GM19324 (cell line): ENCODE measurements at regions not wholly inside any gene's neighbourhood (a gene's known extent, or its start where the extent isn't known, plus 50 kb on each side); places are given as distances from the start of the nearest gene placed in this dataset.

Experiments
- ATAC-seq: cut with Tn5 transposase; IDR thresholded peaks from one replicate; pipeline ENCODE4 v1.9.1; 2021; ENCODE audit warnings: mild to moderate bottlenecking, moderate library complexity; ENCODE audit not compliant: unreplicated experiment, low FRiP score

DNA sequence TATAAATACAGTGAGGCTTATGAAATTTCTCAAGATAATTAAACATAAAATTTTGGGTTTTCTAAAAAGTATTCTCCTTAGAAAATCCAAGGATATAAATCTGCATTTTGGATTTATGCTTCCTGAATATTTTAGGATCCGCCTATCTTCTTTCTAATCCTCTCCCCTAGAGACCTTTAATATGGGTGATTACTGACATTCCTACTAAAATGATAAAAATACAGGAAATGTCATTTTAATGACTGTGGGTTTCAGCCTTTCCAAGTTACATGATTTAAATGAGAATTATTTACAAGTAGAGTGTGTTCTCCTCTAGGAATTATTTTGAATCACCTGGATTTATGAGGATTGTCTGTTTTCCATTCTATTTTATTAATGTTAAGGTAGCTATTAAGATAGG is 150.4 kb downstream of the C7orf25 start:
- no peak for ATAC-seq

DNA sequence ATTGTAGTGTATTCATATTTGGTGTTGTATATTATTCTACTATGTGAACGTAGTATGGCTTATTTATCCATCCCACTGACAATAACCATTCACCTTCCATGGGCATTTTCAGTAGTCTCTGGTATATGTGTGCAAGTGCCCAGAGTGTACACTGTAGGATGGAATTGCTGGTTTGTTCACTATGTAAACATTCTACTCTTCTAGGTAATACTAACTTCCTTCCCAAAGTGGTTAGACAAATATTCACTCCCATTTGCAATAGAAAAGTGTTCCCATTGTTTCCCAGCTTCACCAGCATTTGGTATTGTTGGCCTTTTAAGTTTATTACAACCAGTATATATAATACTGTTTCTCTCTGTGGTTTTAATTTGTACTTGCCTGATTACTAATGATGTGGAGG is 153.7 kb downstream of the C7orf25 start:
- ATAC-seq = no peak

DNA sequence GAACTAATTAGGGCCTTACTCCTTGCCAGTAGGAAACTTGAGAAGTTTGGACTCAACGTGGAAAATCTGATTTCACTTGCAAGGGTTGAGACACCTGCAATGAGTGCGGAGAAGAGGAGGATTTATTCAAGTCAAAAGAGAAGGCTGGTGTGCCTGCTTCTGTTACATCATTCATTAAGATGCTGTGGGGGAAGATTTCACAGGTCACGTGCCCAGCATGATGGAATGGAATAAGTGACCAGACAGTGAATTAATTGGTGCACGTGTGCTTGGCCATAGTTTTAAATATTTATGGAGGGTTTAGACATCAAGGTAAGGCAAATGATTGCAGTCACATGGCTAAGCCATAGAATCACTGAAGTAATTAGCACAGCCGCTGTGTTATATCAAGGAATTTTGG is 155.0 kb downstream of the C7orf25 start:
- ATAC-seq = no peak

DNA sequence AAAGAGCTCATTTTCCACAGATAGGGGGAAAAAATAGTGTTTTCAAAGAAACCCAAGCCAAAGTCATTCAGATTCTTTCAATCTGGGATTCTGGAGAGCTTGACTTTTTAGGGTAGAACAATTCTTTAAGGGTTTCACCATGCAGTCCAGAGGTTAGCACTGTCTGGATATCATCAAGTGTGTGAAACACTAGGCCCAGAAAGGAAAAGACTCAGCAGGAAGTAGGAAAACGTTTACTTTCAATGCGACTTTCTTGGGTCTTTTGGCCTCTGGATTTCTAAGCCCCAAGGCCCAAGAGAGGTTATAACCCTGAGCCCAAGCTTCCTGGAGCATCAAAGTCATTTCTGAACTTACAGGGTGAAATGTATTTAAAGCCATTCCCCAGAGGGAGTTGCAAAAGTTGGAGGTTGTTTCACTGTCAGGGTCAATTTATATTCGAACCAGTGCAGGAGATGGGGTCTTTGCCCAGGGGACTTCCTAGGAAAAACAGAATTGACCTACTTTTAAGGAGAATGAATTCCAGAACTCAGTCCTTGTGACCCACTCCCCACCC is 158.0 kb downstream of the C7orf25 start:
- no peak for ATAC-seq

DNA sequence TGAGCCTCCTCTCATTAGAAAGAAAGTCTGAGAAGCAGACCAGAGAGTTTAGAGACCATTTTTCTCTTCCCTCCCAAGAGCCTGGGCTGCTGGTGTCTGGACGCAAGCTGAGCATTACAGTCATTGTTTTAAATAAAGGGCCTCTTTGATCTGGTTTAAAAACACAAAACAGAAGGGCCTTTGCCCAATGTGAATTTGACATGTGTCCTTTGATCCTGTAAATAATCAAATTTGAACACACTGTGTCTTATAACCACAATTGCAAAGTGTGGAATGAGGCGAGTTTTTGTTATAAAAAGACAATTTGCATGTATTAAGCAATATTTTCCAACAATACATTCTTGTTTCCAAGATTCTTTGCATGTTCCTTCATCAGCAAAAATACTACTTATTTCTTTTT is 158.5 kb downstream of the C7orf25 start:
- no peak for ATAC-seq

DNA sequence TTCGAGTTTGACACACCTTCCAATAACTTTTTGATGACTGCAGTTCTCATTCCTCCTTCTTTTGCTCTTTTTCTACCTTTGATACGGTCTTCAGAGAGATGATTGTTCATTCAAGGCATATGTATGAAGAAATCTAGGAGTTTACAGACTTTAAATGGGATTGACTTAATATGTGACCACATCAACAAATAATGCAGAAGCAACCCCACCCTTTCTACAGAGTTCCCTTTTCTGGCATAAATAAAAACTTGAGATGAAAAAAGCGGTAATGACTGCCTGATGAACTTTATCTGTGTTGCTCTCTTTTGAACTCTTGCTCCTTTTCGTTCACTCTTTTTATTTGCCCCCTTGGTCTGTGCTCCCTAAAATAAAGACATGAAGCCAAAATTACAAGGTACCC is 161.7 kb downstream of the C7orf25 start:
- no peak for ATAC-seq

DNA sequence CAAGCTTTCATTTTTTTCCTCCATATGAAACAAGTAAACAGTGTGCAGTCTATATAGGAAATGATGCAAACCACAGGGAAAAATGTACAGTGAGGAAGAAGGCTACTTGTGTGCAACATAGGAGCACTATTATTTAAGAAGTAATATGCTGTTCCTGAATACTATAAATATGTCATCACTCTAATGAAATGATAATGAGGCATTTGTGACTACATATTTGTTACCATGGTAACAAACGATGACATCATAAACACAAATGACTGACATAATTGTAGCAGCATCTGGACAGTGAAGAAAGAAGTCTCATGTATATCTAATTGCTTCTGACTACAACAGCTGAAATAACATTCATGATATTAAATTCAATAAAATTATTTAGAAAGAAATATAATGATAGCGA is 164.8 kb downstream of the C7orf25 start:
- no peak for ATAC-seq

DNA sequence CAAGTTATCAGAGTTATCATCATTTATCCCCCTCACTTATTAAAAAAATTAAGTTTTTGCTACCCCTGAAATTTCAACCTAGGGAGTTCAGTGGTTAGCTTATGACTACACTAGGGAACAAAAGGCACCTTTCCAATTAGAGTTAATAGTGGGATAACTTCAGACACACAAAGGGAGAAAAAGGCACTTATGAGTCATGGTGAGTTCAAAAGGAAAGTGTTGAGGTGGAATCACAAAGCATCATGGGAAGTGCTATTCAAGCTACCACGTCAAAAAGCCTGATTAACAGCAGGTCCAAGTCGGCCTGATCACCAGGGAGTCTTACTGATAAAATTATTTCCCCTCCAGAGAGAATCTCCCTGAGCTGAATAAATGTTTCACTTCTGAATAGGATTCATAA is 165.7 kb downstream of the C7orf25 start:
- no peak for ATAC-seq

DNA sequence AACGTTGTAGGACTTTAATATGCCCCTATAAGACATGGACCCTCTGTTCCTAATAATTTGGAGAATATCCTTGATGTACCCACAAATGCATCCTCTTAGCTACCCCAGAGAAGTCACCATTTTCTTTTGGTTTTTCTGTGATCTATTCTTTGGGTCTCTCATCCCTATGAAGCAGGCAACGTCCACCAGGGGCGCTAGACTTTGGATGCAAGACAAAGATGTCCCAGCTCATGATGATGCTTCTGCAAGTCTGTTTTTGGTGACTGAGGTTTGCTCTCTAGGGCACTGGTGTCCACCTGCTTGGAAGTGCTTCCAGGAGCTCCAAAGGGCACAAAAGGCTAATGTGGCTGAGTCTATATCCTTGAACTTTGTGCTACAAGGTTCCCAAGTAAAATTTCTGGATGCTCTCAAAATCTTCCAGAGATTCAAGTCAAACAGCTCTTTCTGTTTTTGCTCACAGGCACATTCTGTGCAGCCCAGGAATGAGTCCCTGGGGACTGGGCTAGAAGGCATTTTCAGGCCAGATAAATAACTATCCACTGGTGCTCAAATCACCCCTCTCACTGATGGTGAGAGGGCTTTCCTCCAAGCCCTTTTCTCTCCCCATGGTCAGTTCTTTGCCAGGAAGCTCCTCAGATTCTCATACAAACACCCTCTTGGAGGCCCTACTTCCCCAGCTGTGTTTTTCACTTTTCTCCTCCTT is 166.4 kb downstream of the C7orf25 start:
- no peak for ATAC-seq

DNA sequence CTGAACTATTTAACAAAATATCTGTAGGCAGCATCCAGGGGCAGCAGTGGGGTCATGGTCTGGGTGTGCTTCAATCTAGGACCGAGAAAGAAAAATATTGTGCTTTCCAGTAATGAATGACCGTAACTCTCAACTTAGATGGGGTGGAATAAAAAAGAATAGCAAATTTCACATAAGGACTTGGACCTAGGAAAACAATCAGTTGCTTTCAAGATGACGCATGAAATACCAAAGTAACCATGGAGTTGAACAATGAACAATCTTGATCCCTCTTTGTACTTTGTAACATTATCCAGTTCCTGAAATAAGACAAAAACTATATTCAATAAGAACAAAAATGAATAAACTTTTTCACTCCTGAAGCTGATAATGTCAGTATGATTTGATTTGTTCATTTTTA is 167.1 kb downstream of the C7orf25 start:
- no peak for ATAC-seq

DNA sequence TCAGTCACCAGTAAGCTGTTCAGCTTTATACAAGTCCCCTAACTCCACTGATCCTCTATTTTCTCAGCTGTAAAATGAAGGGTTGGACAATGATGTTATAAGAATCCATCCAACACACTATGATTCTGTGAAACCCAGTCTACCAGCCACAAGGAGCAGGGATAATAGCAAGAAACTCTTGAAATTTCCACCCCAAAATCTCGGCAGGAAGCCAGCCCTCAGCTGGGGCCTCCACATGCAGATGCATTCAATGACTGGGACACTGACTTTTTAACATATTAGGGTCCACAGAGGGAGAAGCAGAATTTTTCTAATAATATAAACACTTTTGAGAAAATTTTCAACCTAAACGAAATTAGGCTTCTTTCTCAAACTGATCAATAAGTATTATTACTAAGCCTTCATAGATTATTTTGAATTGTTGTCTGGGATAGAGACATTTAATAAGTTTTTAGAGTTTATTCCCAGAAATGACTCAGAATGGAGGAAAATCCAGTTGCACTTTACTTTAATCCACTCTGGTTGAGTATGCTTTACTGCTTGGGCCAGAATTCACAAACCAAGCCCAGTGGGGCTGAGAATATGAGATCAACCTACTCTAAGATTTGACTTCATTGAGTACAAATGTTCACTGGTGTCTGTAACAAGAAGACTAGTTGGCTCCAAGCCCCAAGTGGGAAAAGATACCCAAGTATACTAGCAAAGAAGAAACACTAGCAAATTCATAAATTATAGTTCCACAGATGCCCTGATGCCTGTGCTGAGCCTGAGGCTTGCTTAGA is 168.6 kb downstream of the C7orf25 start:
- no peak for ATAC-seq

DNA sequence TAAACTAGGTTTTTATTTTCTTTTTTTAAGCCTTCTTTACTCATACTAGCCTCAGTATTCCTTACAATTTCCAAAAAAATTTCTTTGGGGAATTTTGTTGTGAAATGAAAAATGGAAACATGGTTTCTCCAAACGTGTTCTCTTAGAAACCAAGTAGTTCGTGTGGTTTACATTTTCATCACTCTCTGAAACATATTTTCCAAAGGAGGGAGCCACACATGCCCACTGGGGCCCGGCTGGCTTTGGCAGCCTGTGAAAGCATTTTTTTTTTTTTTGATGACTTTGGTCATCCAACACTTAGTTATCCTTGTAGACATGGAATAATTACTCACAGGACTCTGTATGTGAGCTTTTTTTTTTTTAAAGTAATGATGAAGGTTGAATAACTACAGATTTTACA is 169.6 kb downstream of the C7orf25 start:
- no peak for ATAC-seq

DNA sequence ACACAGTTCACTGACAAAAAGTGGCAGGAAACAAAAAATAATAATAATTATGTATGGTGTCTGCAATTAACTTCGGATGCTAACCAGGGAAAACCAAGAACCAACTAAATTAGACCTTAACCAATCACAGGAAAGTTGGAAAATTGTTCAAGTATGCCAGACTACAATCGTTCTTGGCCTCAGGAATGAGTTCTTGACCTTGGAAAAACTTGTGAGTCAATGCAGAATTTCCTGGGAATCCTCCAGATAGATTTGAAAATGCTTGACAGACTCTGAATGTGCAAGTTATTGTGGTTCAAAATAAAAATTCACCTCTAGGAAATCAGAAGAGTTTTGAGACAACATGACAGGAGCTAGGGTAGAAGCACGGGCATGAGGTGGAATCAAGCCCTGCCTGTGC is 171.5 kb downstream of the C7orf25 start:
- ATAC-seq = no peak

DNA sequence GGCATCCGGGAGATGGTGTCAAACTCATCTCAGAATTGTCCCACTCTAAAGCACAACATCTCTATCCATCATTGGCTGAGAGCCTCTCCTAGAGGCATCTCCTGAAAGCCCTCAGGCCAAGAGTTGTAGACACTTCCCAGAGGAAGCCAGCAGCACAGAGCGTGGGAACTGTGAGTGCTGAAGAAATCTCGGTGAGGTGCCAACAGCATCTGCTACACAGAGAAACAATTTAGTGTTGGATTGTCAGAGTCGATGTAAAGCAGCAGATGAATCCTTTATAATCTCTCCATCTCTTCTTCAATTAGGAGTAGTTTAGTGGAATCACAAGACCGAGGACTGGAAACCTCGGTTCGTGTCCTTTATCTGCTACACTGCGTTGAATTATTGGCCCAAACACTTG is 172.2 kb downstream of the C7orf25 start:
- ATAC-seq = no peak

DNA sequence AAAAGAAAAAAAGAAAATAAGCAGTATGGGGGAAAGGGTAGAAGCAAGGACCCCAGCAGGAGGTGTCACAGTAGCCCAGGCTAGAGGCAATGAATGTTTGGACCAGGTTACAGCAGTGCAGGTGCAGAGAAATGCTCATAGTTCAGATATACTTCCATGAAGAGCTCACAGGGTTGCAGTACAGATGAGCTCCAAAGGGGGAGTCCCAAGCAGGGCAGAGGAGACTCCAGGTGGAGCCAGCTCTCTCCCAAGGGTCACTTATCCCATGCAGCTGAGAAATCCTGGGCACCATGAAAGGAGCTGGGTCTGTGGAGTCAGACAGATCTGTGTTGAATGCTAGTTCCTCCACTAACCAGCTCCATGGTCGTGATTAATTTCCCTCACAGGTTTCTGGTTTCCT is 174.9 kb downstream of the C7orf25 start:
- ATAC-seq = no peak

DNA sequence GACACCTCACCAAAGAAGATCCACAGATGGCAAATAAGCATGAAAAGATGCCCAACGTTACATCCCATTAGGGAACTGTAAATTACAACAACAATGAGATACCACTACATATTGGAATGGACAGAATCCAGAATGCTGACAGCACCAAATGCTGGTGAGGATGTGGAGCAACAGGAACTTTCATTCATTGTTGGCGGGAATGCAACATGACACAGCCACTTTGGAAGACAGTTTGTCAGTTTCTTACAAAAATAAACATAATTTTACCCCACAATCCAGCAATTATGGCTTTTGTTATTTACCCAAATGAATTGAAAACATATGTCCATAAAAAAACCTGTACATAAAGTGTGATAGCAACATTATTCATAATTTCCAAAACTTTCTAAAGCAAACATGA is 176.8 kb downstream of the C7orf25 start:
- no peak for ATAC-seq

DNA sequence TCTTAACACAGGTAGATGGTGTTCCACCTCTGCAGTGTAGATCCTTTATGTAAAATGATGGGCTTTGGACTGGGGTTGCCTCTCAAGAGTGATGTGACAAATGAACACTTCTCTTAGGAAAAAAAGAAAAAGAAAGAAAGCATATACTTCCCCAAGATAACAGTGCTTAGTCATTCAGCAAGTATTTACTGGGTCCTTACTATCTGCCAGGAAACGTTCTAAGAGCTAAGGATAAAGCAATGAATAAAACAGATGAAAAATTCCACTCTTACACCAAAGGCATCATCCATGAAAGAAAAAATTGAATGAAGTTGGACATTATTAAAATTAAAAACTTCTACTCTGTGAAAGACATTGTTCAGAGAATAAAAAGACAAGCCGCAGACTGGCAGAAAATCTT is 177.3 kb downstream of the C7orf25 start:
- ATAC-seq = no peak

DNA sequence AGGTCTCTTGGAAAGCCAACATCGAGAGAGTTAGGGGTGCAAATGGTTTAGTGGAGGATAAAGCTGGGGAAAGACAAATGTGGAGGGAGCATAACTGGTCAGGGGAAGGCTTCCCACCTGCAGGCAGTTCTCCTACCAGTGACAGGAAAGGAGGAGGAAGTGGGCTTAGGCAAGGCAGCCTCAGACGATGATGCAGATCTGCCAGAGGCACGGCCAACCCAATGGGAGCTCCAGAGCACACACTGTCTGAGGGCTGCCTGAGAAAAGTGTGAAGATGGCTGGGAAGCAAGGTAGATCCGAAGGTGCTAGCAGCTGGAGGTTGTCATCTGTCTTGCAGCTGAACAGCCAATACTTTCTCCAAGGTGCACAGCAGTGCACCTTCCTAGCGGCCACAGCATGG is 178.8 kb downstream of the C7orf25 start:
- no peak for ATAC-seq

DNA sequence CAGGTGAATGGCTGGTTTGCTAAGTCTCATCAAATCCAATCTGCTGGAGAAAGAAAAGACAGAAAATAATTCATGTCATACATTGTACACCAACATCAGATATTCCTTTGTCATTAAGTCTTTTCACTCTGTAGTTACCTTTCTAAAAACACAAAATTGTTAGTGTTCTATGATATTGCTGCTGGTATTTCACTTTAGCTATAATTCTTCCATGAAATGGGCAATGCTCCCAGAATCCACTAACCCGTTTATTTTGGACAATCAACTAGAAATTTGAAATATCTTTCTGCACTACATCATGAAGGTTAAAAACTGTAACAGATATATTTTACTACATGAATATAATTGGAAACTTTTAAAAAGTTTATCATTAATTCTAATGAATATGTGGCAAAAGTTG is 181.3 kb downstream of the C7orf25 start:
- ATAC-seq = no peak

DNA sequence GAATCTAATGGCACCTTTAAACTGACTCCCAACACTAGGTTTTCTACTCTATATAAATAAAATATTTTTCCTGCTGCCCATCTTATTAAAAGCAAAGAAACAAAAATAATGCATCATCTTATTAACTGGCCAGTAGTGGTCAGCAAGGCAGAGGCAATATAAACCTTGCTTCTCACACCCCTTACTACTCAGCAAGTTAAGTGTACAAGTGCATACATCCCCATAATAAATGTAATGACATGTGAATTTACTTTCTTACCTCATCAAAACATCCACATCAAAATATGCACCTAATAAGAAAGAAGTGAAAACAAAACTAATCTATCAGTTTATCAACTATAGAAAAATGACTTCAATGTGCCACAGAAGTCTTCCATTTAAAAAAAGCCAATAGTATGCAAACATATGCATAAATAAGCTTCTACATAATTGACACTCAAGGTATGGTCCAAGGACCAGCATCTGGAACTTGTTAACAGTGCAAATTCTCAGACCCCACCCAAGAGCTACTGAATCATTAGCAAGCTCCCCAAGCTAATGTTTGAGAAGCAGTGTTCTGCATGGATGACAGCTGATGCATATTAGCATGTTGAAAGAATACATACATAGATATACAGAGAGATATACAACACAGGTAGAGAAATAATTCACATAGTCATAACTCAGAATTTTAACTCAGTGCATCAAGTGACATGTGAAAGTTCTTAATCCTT is 182.7 kb downstream of the C7orf25 start:
- no peak for ATAC-seq

DNA sequence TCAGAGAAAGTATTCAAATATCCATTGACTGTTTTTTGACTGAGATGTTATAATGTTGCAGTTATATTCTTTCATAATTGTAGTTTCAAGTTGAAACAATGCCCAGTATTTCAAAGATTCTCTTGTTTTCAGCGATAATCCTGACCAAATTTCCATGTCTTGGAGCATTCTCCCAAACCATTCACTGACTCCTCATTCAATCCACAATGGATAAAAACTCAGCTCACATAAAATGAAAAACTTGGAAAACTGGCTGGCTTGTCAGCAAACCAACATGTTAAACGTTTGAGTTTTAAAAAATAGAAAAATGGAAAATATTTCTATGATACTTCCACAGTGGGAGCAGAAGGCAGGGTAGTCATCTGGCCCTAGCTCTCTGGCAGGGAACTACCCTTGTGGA is 184.4 kb downstream of the C7orf25 start:
- no peak for ATAC-seq
